ENCODE measurements at regions not wholly inside any gene's neighbourhood (a gene's known extent, or its start where the extent isn't known, plus 50 kb on each side); places are given as distances from the start of the nearest gene placed in this dataset.

GRCh38 chr12:91394903-91395302 is 212.3 kb upstream of the DCN start:
- TF ChIP-seq CTCF (IDR thresholded peaks at IDR 0.05 in 8 of 11, conservative IDR thresholded peaks at IDR 0.05 in 3 of 11), result no peak
- no peak for TF ChIP-seq POLR2AphosphoS5 (IDR thresholded peaks at IDR 0.05)
